ENCODE measurements at regions not wholly inside any gene's neighbourhood (a gene's known extent, or its start where the extent isn't known, plus 50 kb on each side); places are given as distances from the start of the nearest gene placed in this dataset.
"Not testable (repeated sequence)": the region's sequence is repeated elsewhere in the genome, so short reads cannot be mapped to it uniquely, and the experiment has no call there.

DNA sequence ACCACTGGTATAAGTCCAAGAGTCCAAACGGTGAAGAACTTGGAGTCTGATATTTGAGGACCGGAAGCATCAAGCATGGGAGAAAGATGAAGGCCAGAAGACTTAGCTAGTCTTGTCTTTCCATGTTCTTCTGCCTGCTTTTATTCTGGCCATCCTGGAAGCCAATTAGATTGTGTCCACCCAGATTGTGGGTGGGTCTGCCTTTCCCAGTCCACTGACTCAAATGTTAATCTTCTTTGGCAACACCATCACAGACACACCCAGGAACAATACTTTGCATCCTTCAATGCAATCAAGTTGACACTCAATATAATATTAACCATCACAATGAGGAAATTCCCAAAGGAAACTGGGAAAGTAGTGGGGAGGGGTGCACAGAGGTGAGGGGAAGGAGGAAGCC, 340.1 kb downstream of the BMP4 start:
- not testable (repeated sequence) for H3K4me3 ChIP-seq; H3K27me3 ChIP-seq (ENCODE audit: insufficient read depth); H3K36me3 ChIP-seq (ENCODE audit: insufficient read depth); H3K27ac ChIP-seq (ENCODE audit: low read depth); H4K20me1 ChIP-seq (replicated peaks; ENCODE audit: insufficient read depth); ATAC-seq; H3K9me3 Mint-ChIP-seq; H3K27ac Mint-ChIP-seq; H2AFZ ChIP-seq; H3K4me1 Mint-ChIP-seq; H3K4me3 Mint-ChIP-seq; H3F3A ChIP-seq (replicated peaks; ENCODE audit: low read depth); H3K4me1 ChIP-seq (ENCODE audit: insufficient read depth); H3K36me3 Mint-ChIP-seq (ENCODE audit: low read depth); H3K4me2 ChIP-seq; H3K79me2 ChIP-seq (replicated peaks; ENCODE audit: insufficient read depth); H3K27me3 Mint-ChIP-seq (ENCODE audit: insufficient read depth, low read depth, poor library complexity); DNase-seq (ENCODE audit: low spot score)
- H3K9me2 ChIP-seq (ENCODE audit: insufficient read depth) = peaks cover 14% of the 10 kb centered on the region; the same call in 1 of the 2 replicates

DNA sequence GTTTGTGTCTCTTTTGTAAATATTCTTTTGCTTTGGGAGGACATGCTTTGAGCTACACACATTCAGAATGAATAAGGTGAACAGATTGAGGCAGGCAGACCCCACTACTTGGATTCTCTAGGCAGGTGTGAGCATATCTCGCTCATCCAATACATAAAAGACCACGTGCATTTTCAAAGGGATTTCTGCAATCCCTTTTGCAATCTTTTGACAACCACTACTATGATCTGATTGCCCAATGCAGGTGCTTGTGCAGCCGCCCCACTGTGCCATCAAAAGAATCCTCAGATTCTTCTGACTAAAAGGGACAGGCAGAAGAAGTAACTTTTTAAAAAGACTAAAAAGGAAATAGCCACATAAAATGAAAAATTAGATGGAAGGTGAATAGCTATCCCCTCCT, 341.4 kb downstream of the BMP4 start:
- peaks cover 5% of the 10 kb centered on the region for H3K4me1 Mint-ChIP-seq
- ATAC-seq (no peak), DNase-seq (ENCODE audit: low spot score) (no peak)
- Histone ChIP-seq H3K36me3 (ENCODE audit: insufficient read depth) (no peaks in the 10 kb centered on the region), H3K27me3 (ENCODE audit: insufficient read depth) (no peaks in the 10 kb centered on the region), H3K79me2 (replicated peaks; ENCODE audit: insufficient read depth) (no peaks in the 10 kb centered on the region), H2AFZ (no peak overlapping the region), H3K27ac (ENCODE audit: low read depth) (no peak overlapping the region), H3K9me2 (ENCODE audit: insufficient read depth) (peaks cover 16% of the 10 kb centered on the region; the same call in 1 of the 2 replicates), H4K20me1 (replicated peaks; ENCODE audit: insufficient read depth) (no peaks in the 10 kb centered on the region), H3K4me1 (ENCODE audit: insufficient read depth) (no peaks in the 10 kb centered on the region), H3K4me2 (no peak overlapping the region), H3F3A (replicated peaks; ENCODE audit: low read depth) (no peaks in the 10 kb centered on the region), H3K4me3 (no peak overlapping the region)
- no peak overlapping the region for H3K27ac Mint-ChIP-seq
- H3K27me3 Mint-ChIP-seq (ENCODE audit: insufficient read depth, low read depth, poor library complexity) = no peaks in the 10 kb centered on the region
- no peaks in the 10 kb centered on the region; the same call in 2 of the 3 replicates for H3K9me3 Mint-ChIP-seq
- H3K4me3 Mint-ChIP-seq = no peak overlapping the region
- no peaks in the 10 kb centered on the region for H3K36me3 Mint-ChIP-seq (ENCODE audit: low read depth)
- no peak for TF ChIP-seq POLR2AphosphoS5 (IDR thresholded peaks at IDR 0.05; ENCODE audit: low read depth)
- TF ChIP-seq NANOG (IDR thresholded peaks at IDR 0.05; ENCODE audit: borderline replicate concordance) = no peak
- TF ChIP-seq, protein P1, sequence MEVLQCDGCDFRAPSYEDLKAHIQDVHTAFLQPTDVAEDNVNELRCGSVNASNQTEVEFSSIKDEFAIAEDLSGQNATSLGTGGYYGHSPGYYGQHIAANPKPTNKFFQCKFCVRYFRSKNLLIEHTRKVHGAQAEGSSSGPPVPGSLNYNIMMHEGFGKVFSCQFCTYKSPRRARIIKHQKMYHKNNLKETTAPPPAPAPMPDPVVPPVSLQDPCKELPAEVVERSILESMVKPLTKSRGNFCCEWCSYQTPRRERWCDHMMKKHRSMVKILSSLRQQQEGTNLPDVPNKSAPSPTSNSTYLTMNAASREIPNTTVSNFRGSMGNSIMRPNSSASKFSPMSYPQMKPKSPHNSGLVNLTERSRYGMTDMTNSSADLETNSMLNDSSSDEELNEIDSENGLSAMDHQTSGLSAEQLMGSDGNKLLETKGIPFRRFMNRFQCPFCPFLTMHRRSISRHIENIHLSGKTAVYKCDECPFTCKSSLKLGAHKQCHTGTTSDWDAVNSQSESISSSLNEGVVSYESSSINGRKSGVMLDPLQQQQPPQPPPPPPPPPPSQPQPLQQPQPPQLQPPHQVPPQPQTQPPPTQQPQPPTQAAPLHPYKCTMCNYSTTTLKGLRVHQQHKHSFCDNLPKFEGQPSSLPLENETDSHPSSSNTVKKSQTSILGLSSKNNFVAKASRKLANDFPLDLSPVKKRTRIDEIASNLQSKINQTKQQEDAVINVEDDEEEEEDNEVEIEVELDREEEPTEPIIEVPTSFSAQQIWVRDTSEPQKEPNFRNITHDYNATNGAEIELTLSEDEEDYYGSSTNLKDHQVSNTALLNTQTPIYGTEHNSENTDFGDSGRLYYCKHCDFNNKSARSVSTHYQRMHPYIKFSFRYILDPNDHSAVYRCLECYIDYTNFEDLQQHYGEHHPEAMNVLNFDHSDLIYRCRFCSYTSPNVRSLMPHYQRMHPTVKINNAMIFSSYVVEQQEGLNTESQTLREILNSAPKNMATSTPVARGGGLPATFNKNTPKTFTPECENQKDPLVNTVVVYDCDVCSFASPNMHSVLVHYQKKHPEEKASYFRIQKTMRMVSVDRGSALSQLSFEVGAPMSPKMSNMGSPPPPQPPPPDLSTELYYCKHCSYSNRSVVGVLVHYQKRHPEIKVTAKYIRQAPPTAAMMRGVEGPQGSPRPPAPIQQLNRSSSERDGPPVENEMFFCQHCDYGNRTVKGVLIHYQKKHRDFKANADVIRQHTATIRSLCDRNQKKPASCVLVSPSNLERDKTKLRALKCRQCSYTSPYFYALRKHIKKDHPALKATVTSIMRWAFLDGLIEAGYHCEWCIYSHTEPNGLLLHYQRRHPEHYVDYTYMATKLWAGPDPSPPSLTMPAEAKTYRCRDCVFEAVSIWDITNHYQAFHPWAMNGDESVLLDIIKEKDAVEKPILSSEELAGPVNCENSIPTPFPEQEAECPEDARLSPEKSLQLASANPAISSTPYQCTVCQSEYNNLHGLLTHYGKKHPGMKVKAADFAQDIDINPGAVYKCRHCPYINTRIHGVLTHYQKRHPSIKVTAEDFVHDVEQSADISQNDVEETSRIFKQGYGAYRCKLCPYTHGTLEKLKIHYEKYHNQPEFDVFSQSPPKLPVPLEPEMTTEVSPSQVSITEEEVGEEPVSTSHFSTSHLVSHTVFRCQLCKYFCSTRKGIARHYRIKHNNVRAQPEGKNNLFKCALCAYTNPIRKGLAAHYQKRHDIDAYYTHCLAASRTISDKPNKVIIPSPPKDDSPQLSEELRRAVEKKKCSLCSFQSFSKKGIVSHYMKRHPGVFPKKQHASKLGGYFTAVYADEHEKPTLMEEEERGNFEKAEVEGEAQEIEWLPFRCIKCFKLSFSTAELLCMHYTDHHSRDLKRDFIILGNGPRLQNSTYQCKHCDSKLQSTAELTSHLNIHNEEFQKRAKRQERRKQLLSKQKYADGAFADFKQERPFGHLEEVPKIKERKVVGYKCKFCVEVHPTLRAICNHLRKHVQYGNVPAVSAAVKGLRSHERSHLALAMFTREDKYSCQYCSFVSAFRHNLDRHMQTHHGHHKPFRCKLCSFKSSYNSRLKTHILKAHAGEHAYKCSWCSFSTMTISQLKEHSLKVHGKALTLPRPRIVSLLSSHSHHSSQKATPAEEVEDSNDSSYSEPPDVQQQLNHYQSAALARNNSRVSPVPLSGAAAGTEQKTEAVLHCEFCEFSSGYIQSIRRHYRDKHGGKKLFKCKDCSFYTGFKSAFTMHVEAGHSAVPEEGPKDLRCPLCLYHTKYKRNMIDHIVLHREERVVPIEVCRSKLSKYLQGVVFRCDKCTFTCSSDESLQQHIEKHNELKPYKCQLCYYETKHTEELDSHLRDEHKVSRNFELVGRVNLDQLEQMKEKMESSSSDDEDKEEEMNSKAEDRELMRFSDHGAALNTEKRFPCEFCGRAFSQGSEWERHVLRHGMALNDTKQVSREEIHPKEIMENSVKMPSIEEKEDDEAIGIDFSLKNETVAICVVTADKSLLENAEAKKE (CRISPR knock-in tag; IDR thresholded peaks at IDR 0.05) = no peak
- no peak for TF ChIP-seq ZNF331 (CRISPR knock-in tag; IDR thresholded peaks at IDR 0.05; ENCODE audit: low read depth)
- TF ChIP-seq, protein P2, sequence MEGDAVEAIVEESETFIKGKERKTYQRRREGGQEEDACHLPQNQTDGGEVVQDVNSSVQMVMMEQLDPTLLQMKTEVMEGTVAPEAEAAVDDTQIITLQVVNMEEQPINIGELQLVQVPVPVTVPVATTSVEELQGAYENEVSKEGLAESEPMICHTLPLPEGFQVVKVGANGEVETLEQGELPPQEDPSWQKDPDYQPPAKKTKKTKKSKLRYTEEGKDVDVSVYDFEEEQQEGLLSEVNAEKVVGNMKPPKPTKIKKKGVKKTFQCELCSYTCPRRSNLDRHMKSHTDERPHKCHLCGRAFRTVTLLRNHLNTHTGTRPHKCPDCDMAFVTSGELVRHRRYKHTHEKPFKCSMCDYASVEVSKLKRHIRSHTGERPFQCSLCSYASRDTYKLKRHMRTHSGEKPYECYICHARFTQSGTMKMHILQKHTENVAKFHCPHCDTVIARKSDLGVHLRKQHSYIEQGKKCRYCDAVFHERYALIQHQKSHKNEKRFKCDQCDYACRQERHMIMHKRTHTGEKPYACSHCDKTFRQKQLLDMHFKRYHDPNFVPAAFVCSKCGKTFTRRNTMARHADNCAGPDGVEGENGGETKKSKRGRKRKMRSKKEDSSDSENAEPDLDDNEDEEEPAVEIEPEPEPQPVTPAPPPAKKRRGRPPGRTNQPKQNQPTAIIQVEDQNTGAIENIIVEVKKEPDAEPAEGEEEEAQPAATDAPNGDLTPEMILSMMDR (conservative IDR thresholded peaks at IDR 0.05; ENCODE audit: low read depth in 2 of 2) = no peak
- no peak for TF ChIP-seq EZH2 (IDR thresholded peaks at IDR 0.05; ENCODE audit: low read depth, unreplicated experiment)
- no peak for TF ChIP-seq STAT1 (IDR thresholded peaks at IDR 0.05; ENCODE audit: unreplicated experiment)
- TF ChIP-seq EZH2phosphoT487 (IDR thresholded peaks at IDR 0.05; ENCODE audit: unreplicated experiment) = no peak
- no peak for TF ChIP-seq CREB1 (CRISPR knock-in tag; IDR thresholded peaks at IDR 0.05; ENCODE audit: low read depth)
- no peak for TF ChIP-seq JUNB (IDR thresholded peaks at IDR 0.05; ENCODE audit: unreplicated experiment)
- TF ChIP-seq ZNF114 (CRISPR knock-in tag; IDR thresholded peaks at IDR 0.05) = no peak
- TF ChIP-seq, protein P3, sequence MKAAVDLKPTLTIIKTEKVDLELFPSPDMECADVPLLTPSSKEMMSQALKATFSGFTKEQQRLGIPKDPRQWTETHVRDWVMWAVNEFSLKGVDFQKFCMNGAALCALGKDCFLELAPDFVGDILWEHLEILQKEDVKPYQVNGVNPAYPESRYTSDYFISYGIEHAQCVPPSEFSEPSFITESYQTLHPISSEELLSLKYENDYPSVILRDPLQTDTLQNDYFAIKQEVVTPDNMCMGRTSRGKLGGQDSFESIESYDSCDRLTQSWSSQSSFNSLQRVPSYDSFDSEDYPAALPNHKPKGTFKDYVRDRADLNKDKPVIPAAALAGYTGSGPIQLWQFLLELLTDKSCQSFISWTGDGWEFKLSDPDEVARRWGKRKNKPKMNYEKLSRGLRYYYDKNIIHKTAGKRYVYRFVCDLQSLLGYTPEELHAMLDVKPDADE (IDR thresholded peaks at IDR 0.05) = no peak

Data from GM23338 (cell line).